HG03175 (cell line): ENCODE measurements at regions not wholly inside any gene's neighbourhood (a gene's known extent, or its start where the extent isn't known, plus 50 kb on each side); places are given as distances from the start of the nearest gene placed in this dataset.
"Not testable (repeated sequence)": the region's sequence is repeated elsewhere in the genome, so short reads cannot be mapped to it uniquely, and the experiment has no call there.

Experiments used
- ATAC-seq: cut with Tn5 transposase; IDR thresholded peaks from one replicate; pipeline ENCODE4 v1.9.1; 2021; ENCODE audit warnings: mild to moderate bottlenecking, moderate library complexity; ENCODE audit not compliant: unreplicated experiment

DNA sequence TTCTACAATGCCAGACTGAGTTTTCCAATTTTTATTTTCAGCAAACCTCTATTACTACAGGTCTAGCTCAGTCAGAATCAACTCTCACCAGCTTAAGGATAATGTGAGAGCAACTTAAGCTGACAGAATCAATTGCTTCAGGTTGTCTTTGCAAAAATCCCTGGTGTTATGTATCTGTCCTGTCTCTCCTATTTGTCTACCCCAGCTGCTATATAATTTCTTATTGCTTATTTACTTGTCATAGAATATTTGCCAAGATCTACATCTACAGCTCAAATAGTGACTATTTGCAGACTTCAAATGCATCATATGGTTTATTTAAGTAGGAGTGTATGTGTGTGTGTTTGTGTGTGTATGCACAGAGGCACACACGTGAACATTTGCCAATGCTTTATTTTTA is 54.1 kb downstream of the FOXG1 start:
- no peak for ATAC-seq

DNA sequence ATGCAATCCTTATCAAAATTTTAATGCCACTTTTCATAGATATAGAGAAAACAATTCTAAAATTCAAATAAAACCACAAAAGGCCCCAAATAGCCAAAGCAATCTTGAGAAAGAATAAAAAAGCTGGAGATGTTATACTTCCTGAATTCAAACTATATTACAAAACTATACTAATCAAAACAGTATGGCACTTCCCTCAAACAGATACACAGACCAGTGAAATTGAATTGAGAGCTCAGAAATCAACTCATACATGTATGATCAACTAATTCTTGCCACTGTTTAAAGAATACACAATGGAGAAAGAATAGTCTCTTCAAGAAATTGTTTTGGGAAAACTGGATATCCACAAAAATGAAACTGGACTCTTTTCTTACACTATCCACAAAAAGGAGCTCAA is 55.4 kb downstream of the FOXG1 start:
- no peak for ATAC-seq

DNA sequence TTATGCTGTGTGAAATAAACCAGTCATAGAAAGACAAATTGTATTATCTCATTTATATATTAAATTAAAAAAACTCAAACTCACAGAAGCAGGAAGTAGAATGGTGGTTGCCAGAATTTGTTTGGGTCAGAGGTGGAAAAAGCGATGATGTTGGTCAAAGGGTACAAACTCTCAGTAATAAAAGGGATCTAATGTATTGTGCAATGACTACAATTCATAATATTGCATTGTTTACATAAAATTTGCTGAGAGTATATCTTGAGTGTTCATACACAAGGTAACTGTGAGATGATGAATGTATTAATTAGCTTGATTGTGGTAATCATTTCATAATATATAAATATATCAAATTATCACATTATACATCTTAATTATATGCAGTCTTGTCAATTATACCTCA is 56.7 kb downstream of the FOXG1 start:
- no peak for ATAC-seq

DNA sequence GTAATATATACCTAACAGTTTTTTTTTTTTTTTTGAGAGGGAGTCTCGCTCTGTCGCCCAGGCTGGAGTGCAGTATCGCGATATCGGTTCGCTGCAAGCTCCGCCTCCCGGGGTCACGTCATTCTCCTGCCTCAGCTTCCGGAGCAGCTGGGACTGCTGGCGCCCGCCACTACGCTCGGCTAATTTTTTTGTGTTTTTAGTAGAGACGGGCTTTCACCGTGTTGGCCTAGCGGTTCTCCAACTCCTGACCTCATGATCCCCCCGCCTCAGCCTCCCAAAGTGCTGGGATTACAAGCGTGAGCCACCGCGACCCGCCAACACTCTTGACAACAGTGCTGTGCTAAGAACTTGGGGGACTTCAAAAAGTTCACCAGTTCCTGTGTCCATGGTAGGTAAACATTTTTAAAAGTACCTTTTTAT is 63.5 kb downstream of the FOXG1 start:
- ATAC-seq, result no peak

DNA sequence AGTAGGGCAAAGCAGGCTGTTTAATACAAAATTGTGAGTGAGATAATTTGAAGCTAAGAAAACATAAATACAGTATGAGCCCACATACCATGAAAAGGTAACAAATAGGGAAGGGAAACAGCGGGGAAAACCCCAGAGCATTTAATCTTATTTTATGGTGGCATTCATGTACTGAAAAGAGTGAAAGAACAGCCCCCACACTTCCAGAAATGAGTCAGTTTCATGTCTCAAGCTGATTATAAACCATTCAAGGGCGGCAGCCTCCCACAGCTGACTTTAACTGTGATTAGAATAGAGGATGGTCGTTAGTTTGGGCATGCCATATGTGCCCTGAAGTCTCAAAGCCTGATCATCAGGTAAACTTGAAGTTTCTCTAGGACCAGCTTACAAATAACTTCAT is 64.5 kb downstream of the FOXG1 start:
- peak; percentile 95 for ATAC-seq

DNA sequence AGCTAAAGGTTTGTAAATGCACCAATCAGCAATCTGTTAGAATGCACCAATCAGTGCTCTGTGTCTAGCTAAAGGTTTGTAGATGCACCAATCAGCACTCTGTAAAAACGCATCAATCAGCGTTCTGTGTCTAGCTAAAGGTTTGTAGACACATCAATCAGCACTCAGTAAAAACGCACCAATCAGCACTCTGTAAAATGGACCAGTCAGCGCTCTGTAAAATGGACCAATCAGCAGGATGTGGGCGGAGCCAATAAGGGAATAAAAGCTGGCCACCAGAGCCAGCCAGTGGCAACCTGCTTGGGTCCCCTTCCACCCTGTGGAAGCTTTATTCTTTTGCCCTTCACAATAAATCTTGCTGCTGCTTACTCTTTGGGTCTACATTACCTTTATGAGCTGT is 76.0 kb downstream of the FOXG1 start:
- not testable (repeated sequence) for ATAC-seq

DNA sequence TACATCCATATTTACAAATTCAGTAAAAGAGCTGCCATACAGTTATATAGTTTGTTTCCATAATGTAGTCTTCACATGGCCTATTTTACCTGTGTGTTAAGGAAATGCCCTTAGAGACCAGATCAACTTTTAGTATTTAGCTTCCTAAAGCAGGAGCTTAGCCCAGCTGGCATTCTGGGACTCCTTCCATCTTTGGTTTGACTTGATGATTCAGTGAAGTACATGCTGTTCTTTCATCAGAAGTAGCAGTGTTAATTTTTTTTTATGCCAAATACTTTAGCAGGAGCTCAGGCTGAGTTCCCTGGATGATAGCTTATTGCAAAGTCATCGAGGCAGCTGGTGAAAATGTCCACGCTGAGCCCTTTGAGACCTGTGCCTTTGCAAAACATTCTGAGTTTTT is 101.0 kb downstream of the FOXG1 start:
- no peak for ATAC-seq

DNA sequence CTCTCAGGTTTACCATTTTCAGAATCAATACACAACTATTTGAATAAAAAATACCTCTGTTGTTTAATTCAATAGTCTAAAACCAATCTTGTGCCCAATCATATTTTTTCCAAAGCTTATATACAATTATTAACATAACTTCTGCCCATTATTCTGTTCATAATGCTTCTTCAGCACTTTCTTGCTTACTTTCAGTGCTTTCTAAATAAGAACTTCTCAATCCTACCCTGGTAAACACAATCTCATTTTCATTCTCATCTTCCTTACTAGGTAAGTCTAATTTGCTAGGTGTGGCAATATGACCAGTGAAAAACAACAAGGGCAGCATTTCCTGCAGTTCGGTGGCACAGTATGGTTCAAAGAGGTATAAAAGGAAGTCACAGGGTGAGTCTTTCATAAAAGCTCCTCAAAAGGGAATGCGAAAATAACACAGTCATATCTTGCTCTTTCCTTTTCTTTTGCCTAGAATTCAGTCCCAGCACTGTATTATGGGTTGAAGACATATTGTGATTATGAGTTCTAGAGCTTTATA is 103.5 kb downstream of the FOXG1 start:
- ATAC-seq, result no peak

DNA sequence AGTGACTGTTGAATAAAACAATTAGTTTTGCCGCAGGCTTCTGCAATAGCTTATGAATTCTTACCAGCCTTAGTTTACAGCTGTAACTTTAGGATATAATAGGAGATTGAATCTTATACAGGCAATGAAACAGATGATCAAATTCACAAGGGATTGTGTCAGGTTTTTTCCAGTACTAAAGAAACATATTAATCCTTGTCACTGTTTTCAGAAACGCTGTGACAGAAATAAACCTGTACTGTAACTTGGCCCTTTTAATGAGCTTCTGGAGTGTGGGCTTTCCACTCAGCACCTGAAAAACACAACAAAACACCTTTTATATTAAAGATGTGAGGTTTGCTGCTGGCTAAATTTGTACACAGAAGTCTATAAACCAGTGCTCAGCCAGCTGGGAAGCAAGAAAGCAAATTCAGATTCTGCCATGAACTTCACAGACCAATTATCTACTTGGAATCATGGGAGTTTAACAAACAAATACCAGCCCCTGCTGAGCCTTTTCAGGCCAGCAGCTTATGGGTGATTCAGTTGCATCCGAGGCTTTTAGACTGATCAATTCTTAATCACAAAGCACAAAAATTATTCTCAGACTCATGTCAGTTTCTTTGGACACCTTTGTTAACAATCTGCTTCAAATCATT is 109.5 kb downstream of the FOXG1 start:
- no peak for ATAC-seq

DNA sequence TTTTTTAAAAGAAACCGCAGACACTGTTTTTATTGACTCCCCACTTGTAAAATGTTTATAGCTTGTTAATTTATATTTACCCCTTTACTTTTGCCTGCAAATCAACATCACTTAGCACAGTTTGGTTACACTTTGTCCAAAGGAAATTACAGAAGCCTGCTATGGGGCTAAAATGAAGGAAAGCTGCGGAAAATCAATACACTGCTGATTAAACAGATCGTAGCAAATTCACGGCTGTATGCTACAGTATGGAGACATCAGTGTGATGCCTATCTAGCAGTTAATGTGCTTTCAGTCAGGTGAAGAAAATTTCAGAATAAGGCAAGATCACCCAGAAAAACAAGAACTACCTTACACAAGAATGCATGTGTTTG is 110.0 kb downstream of the FOXG1 start:
- no peak for ATAC-seq

DNA sequence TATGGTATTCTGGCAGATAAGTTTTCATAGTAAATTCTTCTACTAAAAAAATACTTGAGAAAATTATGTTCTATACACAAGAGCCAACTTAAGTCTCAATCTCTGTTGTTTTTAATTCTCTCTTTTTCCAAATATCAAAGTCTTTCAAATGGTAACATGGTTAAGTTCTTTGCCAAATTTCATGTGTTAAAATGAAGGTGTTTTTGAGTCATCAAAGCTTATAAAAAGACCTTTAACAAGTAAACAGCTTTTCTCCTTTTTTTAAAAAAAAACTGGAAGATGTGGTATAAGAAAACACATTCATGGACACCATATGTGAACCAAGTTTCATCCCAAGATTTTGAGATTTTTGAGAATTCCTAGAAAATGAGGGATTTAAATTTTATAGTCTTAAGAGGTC is 111.3 kb downstream of the FOXG1 start:
- no peak for ATAC-seq

DNA sequence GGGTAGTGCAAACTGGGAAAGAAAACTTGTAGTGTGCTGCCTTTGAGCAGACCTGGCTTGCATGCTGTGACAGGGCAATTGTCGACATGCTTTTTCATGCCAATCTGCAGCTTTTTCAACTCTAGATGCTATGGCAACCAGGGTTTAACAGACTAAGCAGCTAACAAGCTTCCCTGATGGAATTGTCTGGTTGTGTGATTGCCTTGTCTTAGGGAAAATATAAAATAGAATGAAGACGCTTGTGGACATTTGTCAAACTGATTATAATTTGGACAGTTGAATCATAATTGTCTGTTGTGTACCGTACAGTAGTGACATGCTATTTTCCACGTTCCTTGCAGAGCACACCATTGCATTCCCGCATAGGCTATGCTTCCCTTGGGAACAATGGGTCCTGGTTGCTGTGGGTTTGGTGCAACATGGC is 113.0 kb downstream of the FOXG1 start:
- ATAC-seq, result no peak

DNA sequence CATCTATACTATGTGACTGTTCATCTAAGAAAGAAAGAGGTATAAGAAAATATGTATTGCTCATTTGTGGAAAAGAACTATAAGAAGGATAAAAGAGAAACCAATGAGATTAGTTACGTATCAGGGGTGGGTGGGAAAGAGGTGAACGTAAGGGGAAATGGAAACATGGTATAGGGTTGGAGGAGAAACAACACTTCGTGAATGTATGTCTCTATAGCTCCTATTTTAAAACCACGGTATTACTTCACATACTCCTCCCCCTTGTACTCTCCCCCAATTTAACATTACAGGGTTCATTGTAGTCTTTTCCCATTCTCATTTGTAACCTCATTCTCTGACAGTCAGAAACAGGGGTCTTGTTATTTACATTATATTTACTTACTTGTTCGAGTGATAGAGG is 120.4 kb downstream of the FOXG1 start:
- no peak for ATAC-seq

DNA sequence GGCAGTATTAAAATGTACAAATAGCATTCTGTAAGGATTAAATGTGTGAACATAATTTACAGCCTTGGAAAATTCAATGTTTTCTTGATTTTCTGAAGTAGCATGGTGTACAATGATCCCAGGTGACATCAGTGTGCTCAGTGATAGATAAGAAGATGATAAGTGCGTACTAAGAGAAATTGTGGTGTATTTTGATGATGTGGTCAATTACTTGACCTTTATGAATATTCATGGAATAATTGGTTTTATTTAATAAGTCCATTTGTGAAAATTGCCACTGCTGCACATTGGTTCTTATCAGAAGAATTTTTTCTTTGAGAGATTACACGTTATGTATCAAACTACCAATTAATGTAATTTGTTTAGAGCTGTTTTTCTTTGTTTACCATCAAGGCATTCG is 128.8 kb downstream of the FOXG1 start:
- no peak for ATAC-seq

DNA sequence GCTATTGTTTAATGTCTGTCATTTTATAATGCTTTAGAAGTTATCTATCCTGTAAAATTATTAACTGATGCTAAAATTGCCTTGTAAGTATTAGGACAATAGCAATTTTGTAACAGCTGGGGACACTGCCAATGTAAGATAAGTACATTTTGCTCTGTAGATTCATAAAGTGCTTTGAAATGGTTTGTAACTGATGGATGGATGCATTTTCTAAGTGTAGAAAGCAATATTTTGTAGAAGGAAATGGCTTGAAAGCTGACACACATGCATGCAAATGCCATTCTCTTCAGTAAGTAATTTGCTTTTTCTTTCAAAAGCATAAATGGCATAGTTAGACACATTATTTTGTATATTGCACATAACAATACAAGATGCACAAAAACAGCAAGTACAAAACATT is 129.8 kb downstream of the FOXG1 start:
- ATAC-seq, result no peak

DNA sequence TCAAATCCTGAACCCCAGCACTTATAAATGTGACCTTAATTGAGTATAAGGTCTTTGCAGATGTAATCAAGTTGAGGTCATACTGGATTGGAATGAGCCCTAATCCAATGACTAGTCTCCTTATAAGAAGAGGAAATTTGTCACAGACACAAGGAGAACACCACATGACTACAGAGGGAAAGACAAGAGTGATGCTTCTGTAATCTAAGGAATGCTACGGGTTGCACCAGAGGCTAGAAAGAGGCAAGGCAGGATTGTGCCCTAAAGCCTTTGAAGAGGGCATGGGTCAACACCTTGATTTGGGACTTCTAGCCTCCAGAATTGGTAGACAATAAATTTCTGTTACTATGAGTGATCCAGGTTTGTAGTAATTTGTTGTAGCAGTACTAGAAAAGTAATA is 135.0 kb downstream of the FOXG1 start:
- ATAC-seq, result no peak

DNA sequence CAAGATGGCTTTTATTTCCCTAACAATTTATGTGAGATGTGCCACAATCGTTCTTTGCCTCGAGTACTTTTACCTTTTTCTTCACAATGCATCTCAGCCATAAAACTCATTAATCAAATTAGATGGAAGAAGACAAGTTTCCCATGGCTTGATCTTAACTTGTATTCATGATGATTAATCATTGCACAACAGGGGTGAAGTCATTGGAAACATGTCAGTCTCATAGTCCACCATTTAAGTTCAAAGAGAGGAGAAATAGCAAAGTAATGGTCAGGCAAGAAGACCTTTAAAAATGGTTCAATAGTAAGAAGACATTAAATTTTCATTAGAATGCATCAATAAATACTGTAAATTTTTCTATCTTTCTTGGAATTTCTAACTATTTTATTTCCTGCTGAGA is 136.3 kb downstream of the FOXG1 start:
- no peak for ATAC-seq

DNA sequence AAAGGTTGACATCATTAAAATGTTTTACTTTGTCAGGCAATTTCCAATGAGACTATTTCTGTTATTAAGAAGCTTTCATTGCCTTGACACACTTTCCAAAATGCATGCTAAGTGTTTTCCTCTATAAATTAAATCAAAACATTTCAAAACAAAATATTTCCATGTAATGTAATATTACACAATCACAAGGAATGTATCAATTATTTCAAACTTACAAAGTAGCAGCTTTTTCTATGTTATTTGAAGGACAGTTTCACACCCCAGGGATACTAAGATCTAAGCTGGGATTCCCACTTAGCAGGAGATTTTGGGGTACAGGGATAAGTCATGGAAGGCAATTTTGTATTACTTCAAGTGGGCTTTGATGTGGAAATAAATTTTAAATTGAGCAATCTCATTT is 144.9 kb downstream of the FOXG1 start:
- ATAC-seq, result no peak

DNA sequence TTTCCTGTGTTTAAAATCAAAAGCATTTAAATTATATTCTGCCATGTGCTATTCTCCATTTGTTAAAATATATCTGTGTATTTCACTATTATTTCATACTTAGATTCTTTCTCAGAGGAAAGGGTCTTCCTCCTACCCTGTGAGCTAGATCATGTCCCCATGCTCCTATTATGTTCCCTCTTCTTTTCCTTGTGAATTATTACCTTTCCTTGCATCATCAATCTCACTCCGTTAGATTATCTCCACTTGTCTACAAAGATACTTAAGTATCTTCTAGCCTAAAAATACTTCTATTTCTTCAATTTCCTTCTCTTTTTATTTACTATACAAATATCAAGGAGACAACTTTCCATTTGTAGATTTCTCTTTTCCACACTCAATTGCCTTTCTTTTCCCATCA is 146.5 kb downstream of the FOXG1 start:
- no peak for ATAC-seq

DNA sequence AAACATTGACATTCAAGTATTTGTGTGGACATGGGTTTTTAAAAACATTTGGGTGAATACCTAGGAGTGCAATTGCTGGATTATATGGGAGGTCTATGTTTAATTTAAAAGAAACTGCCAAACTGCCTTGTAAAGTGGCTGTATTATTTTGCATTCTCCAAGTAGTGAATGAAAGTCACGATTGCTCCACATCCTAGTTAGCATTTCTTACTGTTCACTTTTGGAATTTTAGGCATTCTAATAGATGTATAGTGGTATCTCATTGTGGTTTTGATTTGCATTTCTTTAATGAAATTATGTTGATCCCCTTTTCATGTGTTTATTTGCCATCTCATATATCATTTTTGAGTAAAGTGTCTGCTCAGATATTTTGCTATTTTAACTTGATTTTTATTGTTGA is 159.5 kb downstream of the FOXG1 start:
- ATAC-seq, result no peak

DNA sequence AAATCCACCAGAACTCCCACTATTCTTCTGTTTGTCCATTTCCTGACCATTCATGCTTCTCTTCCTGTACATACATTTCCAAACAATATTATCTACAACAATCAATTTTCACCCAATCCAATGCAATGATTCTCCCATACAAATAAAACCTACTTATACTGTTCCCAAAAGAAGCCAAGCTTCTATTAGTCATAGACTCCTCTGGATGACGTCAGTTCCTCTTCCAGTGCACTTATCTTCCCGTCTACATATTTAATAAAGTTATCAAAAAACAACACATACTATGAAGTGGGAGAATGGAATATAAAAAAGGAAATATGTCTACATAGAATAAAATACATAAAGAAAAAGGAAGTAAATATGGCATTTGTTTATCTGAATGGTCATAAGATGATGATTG is 165.4 kb downstream of the FOXG1 start:
- ATAC-seq, result no peak

DNA sequence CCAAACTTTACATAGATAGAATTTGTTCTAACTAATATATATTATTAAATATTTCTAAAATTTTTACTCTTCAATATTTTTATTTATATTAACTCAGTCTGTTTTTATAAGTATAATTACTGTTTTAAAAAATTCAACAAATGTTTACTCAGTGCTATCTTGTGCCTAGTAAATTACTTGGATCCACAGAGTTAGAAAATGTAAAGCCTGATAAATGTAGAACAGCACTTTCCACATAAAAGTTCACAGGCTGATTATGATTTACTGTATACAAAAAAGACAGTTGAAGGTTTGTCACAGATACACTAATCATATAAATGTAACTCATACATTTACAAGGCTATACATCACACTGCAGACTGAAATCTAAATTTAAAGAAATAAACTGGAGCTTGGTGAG is 170.0 kb downstream of the FOXG1 start:
- no peak for ATAC-seq

DNA sequence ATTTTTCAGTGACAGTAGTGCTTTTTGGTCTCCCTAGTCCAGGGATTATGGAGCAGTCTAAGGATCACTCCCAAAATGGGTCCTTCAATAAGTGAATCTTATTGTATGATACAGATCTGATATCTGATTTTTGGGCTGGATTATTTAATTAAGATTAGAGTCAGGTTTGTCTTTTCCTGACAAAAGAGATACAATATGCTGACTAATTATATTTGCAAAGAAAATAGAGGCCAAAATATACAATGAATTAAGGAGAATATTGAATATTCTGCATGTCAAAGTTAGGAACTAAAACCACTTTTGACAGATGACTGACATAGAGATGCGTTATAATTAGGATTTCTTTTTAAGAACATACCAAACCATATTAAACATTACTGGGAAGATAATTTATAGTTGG is 175.2 kb downstream of the FOXG1 start:
- ATAC-seq, result no peak
